Ascending aorta (tissue), 2 donors: ENCODE measurements at regions not wholly inside any gene's neighbourhood (a gene's known extent, or its start where the extent isn't known, plus 50 kb on each side); places are given as distances from the start of the nearest gene placed in this dataset.
"Not testable (repeated sequence)": the region's sequence is repeated elsewhere in the genome, so short reads cannot be mapped to it uniquely, and the experiment has no call there.

Source experiments
- DNase-seq, 2 donors: peaks; one replicate each; pipeline ENCODE4 v3.0.0-alpha.2; 2019; ENCODE audit warnings: low spot score in 2 of 2
- H3K27ac ChIP-seq, 2 donors: fragments of 200-600 bp; sonication (generic); one replicate each; pipeline ENCODE4 v1.5.1; 2016 to 2017; ENCODE audit warnings: mild to moderate bottlenecking in 1 of 2
- H3K27me3 ChIP-seq: fragments of 200-600 bp; sonication (generic); one replicate; pipeline ENCODE4 v1.5.1; 2017
- H3K36me3 ChIP-seq, 2 donors: fragments of 200-600 bp; sonication (generic); one replicate each; pipeline ENCODE4 v1.5.1; 2016
- H3K4me1 ChIP-seq, 2 donors: fragments of 200-600 bp; sonication (generic); one replicate each; pipeline ENCODE4 v1.5.1; 2016 to 2017; ENCODE audit warnings: mild to moderate bottlenecking in 1 of 2
- H3K4me3 ChIP-seq, 2 donors: fragments of 200-600 bp; sonication (generic); one replicate each; pipeline ENCODE4 v1.5.1; 2016 to 2017; ENCODE audit warnings: mild to moderate bottlenecking in 1 of 2
- H3K9me3 ChIP-seq, 2 donors: fragments of 200-600 bp; sonication (generic); one replicate each; pipeline ENCODE4 v1.5.1; 2016
- intact Hi-C: fragments of 100-400 bp; cut with DNase I; formaldehyde crosslinking; loops from one replicate; pipeline ENCODE4 v1.15.1; 2023

GRCh38 chr1:83182033-83182728, 816.8 kb downstream of the TTLL7 start:
- H3K36me3 ChIP-seq, H3K4me1 ChIP-seq, H3K27me3 ChIP-seq, H3K27ac ChIP-seq, H3K4me3 ChIP-seq, H3K9me3 ChIP-seq, DNase-seq, intact Hi-C loops: not testable (repeated sequence)

DNA sequence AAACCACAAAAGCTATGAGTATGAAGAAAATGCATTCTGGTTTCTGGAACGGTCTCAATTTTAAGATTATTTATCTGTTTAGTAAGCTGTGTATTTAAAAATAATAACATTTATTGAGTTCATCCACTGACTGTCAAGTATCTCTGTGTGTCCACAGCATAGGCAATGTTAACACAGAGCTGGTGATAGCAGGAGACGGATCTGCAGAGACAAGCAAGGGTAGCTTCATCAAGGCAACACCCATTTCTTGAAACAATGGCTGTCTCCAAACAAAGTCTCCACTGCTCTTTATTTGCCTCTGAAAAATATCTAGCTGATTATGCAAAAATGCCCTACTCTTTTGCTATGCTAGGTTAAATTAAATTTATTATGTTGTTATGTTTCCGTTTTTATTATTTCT, 818.3 kb downstream of the TTLL7 start:
- intact Hi-C loops, H3K9me3 ChIP-seq, DNase-seq: not testable (repeated sequence)

DNA sequence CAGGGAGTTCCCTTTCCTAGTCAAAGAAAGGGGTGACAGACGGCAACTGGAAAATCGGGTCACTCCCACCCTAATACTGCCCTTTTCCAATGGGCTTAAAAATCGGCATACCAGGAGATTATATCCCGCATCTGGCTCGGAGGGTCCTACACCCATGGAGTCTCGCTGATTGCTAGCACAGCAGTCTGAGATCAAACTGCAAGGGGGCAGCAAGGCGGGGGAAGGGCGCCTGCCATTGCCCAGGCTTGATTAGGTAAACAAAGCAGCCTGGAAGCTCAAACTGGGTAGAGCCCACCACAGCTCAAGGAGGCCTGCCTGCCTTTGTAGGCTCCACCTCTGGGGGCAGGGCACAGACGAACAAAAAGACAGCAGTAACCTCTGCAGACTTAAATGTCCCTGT, 831.3 kb downstream of the TTLL7 start:
- intact Hi-C loops, DNase-seq: not testable (repeated sequence)

More for the DNA sequence above, 818.3 kb downstream of the TTLL7 start:
- H3K4me3 ChIP-seq, H3K27me3 ChIP-seq, H3K4me1 ChIP-seq, H3K27ac ChIP-seq, H3K36me3 ChIP-seq: not testable (repeated sequence)

GRCh38 chr1:83163879-83164475, 835.0 kb downstream of the TTLL7 start:
- intact Hi-C loops: not testable (repeated sequence)

More for the DNA sequence above, 831.3 kb downstream of the TTLL7 start:
- H3K27me3 ChIP-seq, H3K27ac ChIP-seq, H3K4me3 ChIP-seq, H3K4me1 ChIP-seq, H3K36me3 ChIP-seq, H3K9me3 ChIP-seq: not testable (repeated sequence)

GRCh38 chr1:83158924-83159323, 840.0 kb downstream of the TTLL7 start:
- not testable (repeated sequence) for H3K9me3 ChIP-seq

More at GRCh38 chr1:83163879-83164475, 835.0 kb downstream of the TTLL7 start:
- H3K36me3 ChIP-seq, H3K4me3 ChIP-seq, H3K27ac ChIP-seq, H3K4me1 ChIP-seq, H3K27me3 ChIP-seq, H3K9me3 ChIP-seq, DNase-seq: not testable (repeated sequence)

DNA sequence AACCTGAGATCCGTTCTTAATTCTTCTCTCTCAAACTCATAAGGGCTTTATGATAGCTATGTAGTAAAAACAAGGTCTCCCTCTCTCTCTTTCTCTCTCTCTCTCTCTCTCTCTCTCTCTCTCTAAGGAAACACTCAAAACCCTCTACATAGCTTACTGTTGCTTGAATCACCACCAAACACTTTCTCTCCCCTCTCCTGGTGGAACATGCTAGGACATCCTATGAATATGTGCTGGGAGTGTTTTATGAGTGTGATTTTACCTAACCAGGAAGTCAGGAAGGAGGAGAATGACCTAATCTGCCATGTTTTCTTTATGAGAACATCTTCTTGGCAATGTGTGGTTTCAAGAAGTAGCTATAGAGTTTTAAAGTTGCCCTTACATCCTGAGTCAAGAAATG, 844.6 kb downstream of the TTLL7 start:
- H3K36me3 ChIP-seq, H3K27ac ChIP-seq, H3K4me1 ChIP-seq, H3K9me3 ChIP-seq, DNase-seq, H3K4me3 ChIP-seq, H3K27me3 ChIP-seq, intact Hi-C loops: not testable (repeated sequence)

More at GRCh38 chr1:83158924-83159323, 840.0 kb downstream of the TTLL7 start:
- DNase-seq, intact Hi-C loops, H3K4me3 ChIP-seq, H3K36me3 ChIP-seq, H3K4me1 ChIP-seq, H3K27me3 ChIP-seq, H3K27ac ChIP-seq: not testable (repeated sequence)

DNA sequence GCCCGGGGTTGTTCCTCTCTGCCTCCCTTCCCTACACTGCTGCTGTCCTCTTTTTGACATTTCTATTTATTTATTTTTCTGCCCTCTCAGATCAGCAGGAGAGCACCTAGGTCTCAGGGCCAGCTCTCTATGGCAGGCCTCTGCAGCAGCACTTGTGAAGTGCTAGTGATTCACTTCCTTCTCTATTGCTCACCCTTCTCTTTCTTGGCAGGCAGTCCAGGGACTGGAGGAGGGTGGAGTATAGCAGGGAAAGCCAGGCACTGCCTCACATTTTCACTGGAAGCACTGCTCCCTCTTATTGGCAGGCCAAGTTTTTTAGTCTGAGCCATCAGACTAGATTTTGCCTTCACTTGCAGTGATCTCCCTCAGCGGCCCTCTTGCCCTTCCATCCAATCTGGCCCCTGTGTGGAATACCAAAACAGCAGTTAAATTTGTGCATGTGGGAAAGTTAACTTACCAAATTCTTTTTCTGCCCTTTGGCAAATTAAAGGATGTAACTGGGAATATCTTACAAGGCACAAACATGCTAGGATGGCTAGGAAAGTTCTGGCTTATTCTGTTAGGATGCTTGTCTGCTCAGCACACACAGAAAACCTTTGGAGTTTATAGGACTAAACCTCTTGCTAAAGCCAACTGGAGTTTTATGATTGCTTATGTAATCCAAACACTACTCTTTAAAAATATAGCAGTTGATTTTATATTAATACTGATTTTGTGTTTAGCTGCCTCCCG, 847.6 kb downstream of the TTLL7 start:
- H3K36me3 ChIP-seq, H3K4me1 ChIP-seq, H3K27me3 ChIP-seq, H3K9me3 ChIP-seq, H3K4me3 ChIP-seq, intact Hi-C loops: not testable (repeated sequence)
- H3K27ac ChIP-seq: peak overlapping the region; percentile 70 to 74
- DNase-seq: peak; percentile 22 to 84

GRCh38 chr1:83150479-83150878, 848.5 kb downstream of the TTLL7 start:
- peak overlapping the region; percentile 70 to 74 for H3K27ac ChIP-seq
- intact Hi-C loops, H3K36me3 ChIP-seq, H3K9me3 ChIP-seq, H3K27me3 ChIP-seq, H3K4me3 ChIP-seq, H3K4me1 ChIP-seq, DNase-seq: not testable (repeated sequence)

GRCh38 chr1:83145820-83146219, 853.1 kb downstream of the TTLL7 start:
- H3K36me3 ChIP-seq, intact Hi-C loops, H3K27ac ChIP-seq, H3K4me3 ChIP-seq, H3K4me1 ChIP-seq, H3K9me3 ChIP-seq, DNase-seq, H3K27me3 ChIP-seq: not testable (repeated sequence)

DNA sequence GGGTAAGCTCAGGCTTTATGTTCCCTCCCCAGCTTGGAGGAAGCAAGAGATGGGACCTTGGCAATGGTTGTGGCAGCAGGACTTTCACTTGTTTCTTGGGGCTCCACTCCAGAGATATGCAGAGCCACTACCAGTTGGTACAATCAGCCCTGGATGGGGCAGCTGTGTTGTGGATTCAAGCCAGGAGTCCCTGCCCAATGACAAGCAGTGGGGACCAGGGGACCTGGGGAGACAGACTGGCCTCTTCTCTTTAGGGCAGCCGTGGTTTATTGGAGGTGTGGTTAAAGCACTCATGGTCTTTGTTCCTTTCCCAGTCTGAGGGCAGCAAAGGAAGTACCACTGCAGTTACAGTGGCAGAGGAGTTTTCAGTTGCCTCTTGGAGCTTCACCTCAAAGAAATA, 856.1 kb downstream of the TTLL7 start:
- H3K4me1 ChIP-seq, intact Hi-C loops, H3K9me3 ChIP-seq, H3K27ac ChIP-seq, H3K4me3 ChIP-seq, H3K36me3 ChIP-seq, H3K27me3 ChIP-seq, DNase-seq: not testable (repeated sequence)

- H3K27me3 ChIP-seq, intact Hi-C loops, H3K4me1 ChIP-seq, H3K36me3 ChIP-seq, H3K27ac ChIP-seq, DNase-seq, H3K4me3 ChIP-seq, H3K9me3 ChIP-seq: not testable (repeated sequence)
Measured at GRCh38 chr1:83135524-83136157, 863.3 kb downstream of the TTLL7 start.

DNA sequence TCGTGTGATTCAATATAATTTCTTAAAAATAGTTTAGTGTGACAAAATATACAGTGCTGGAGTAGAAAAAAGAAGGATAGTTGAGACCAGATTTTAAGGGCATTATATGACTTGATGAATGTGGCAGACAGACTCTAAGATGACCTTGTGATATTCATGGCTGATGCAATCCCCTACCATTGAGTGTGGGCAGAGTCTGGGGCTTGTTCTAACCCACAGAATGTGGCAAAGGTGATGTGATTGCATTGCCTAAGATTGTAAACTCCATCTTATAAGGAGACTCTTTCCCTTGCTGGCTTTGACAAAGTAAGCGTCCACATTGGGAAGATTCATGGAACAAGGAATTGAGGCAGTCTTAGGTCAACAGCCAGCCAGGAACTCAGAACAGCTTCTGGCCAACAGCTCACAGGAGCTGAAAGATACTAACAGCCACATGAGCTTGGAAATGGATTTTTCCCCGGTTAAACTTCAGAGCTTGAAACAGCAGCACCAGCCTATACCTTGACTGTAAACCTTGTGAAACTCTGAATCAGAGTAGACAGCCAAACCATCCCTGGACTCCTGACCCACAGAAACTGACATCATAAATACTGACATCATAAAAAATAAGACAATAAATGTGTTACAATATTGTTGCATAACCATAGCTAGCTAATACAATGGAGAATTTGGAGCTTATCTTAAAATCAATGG, 864.5 kb downstream of the TTLL7 start:
- DNase-seq, H3K36me3 ChIP-seq, H3K27me3 ChIP-seq, H3K27ac ChIP-seq, H3K4me1 ChIP-seq, H3K4me3 ChIP-seq, H3K9me3 ChIP-seq, intact Hi-C loops: not testable (repeated sequence)
